Lower leg skin (tissue), 3 donors: ENCODE measurements at regions not wholly inside any gene's neighbourhood (a gene's known extent, or its start where the extent isn't known, plus 50 kb on each side); places are given as distances from the start of the nearest gene placed in this dataset.

Experiments
- POLR2A ChIP-seq, 2 donors: fragments of 450-650 bp; IDR thresholded peaks; one replicate each; pipeline ENCODE4 v1.6.1; 2016 to 2017; ENCODE audit warnings: antibody characterized with exemption in 2 of 2, mild to moderate bottlenecking in 1 of 2, moderate library complexity in 1 of 2
- TF ChIP-seq, protein P1 (sequence below), 3 donors: fragments of 450-650 bp; IDR thresholded peaks; one replicate each; pipeline ENCODE4 v1.5.1; 2016; ENCODE audit warnings: antibody characterized with exemption in 3 of 3, mild to moderate bottlenecking in 3 of 3, moderate library complexity in 2 of 3

DNA sequence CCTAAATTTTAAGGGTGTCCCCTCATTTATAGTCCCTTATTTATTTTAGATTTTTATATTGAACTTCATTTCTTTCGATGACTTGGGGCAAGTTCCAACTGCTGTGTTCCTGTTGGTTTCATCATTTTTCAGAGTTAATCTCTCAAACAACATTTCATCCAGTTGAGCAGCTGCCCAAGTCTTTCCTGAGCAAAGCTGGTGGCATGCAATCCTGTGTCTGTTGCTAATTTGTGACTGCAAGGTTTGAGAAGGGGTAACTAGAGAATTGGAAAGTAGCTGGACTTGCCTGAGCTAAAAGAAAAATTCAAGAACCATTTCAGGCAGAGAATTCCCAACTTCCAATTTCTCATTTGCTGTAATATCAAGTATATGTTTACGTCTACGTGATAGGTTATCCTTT lies 881.5 kb upstream of the SLC35B3 start:
- no peak for TF ChIP-seq POLR2A (IDR thresholded peaks at IDR 0.05)
- TF ChIP-seq, protein P1, sequence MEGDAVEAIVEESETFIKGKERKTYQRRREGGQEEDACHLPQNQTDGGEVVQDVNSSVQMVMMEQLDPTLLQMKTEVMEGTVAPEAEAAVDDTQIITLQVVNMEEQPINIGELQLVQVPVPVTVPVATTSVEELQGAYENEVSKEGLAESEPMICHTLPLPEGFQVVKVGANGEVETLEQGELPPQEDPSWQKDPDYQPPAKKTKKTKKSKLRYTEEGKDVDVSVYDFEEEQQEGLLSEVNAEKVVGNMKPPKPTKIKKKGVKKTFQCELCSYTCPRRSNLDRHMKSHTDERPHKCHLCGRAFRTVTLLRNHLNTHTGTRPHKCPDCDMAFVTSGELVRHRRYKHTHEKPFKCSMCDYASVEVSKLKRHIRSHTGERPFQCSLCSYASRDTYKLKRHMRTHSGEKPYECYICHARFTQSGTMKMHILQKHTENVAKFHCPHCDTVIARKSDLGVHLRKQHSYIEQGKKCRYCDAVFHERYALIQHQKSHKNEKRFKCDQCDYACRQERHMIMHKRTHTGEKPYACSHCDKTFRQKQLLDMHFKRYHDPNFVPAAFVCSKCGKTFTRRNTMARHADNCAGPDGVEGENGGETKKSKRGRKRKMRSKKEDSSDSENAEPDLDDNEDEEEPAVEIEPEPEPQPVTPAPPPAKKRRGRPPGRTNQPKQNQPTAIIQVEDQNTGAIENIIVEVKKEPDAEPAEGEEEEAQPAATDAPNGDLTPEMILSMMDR (IDR thresholded peaks at IDR 0.05) = no peak
